Right atrium auricular region (tissue), 2 donors: ENCODE measurements at regions not wholly inside any gene's neighbourhood (a gene's known extent, or its start where the extent isn't known, plus 50 kb on each side); places are given as distances from the start of the nearest gene placed in this dataset.

Source experiments
- DNase-seq: peaks from one replicate; pipeline ENCODE4 v3.0.0-alpha.2; 2019; ENCODE audit warnings: low spot score
- H3K27ac ChIP-seq, 2 donors: fragments of 200-600 bp; sonication (generic); 1 replicate in 1 of 2; 2 replicates in 1 of 2; pipeline ENCODE4 v1.5.1; 2016 to 2019
- H3K27me3 ChIP-seq, 2 donors: fragments of 200-600 bp; sonication (generic); one replicate each; pipeline versions ENCODE4 v1.5.1 to v1.6.0; 2017 to 2019
- H3K36me3 ChIP-seq: fragments of 200-600 bp; sonication (generic); one replicate; pipeline ENCODE4 v1.5.1; 2016
- H3K4me1 ChIP-seq, 2 donors: fragments of 200-600 bp; sonication (generic); one replicate each; pipeline versions ENCODE4 v1.5.1 to v1.6.0; 2017 to 2019
- H3K4me3 ChIP-seq, 2 donors: fragments of 200-600 bp; sonication (generic); 1 replicate in 1 of 2; 2 replicates in 1 of 2; pipeline ENCODE4 v1.5.1; 2017 to 2019; ENCODE audit warnings: mild to moderate bottlenecking in 1 of 2, moderate library complexity in 1 of 2
- H3K9me3 ChIP-seq, 2 donors: fragments of 200-600 bp; sonication (generic); one replicate each; pipeline ENCODE4 v1.5.1; 2019
- TF ChIP-seq, protein P1 (sequence below), 2 donors: fragments of 200-600 bp; sonication (generic); IDR thresholded peaks; one replicate each; pipeline ENCODE4 v1.5.1; 2019; ENCODE audit warnings: antibody characterized with exemption in 2 of 2

- DNase-seq, result no peak
- Histone ChIP-seq H3K27ac (no peak overlapping the region), H3K4me3 (no peak overlapping the region), H3K9me3 (no peaks in the 10 kb centered on the region), H3K27me3 (no peaks in the 10 kb centered on the region), H3K4me1 (no peaks in the 10 kb centered on the region), H3K36me3 (no peaks in the 10 kb centered on the region)
- TF ChIP-seq, protein P1, sequence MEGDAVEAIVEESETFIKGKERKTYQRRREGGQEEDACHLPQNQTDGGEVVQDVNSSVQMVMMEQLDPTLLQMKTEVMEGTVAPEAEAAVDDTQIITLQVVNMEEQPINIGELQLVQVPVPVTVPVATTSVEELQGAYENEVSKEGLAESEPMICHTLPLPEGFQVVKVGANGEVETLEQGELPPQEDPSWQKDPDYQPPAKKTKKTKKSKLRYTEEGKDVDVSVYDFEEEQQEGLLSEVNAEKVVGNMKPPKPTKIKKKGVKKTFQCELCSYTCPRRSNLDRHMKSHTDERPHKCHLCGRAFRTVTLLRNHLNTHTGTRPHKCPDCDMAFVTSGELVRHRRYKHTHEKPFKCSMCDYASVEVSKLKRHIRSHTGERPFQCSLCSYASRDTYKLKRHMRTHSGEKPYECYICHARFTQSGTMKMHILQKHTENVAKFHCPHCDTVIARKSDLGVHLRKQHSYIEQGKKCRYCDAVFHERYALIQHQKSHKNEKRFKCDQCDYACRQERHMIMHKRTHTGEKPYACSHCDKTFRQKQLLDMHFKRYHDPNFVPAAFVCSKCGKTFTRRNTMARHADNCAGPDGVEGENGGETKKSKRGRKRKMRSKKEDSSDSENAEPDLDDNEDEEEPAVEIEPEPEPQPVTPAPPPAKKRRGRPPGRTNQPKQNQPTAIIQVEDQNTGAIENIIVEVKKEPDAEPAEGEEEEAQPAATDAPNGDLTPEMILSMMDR (IDR thresholded peaks at IDR 0.05), result no peak
Measured at GRCh38 chr1:95383111-95383510, 149.1 kb downstream of the RWDD3 start.

GRCh38 chr1:95384567-95384966, 150.6 kb downstream of the RWDD3 start:
- Histone ChIP-seq H3K27ac (no peak overlapping the region), H3K27me3 (no peaks in the 10 kb centered on the region), H3K4me3 (no peak overlapping the region), H3K36me3 (no peaks in the 10 kb centered on the region), H3K4me1 (no peaks in the 10 kb centered on the region), H3K9me3 (no peaks in the 10 kb centered on the region)
- TF ChIP-seq, protein P1 (IDR thresholded peaks at IDR 0.05), result no peak
- DNase-seq, result no peak

DNA sequence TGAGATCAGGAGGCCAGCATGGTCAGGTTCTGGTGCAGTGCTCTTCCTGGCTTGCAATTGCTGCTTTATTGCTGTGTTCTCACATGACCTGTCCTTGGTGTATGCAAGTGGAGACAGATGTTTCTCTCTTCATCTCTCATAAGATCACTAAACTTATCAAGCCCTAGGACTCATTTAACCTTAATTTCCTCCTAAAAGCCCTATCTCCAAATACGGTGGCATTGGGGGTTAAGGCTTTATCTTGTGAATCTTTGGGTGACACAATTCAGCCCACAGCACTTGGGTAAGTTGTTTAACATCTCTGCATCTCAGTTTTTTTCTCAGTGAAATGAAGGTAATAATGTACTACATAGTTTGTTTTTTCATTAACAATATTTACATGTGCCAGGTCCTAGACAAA, 152.4 kb downstream of the RWDD3 start:
- no peak for DNase-seq
- Histone ChIP-seq H3K27me3 (no peaks in the 10 kb centered on the region), H3K4me3 (no peak overlapping the region), H3K27ac (no peak overlapping the region), H3K4me1 (no peaks in the 10 kb centered on the region), H3K9me3 (no peaks in the 10 kb centered on the region), H3K36me3 (no peaks in the 10 kb centered on the region)
- TF ChIP-seq, protein P1 (IDR thresholded peaks at IDR 0.05), result no peak

DNA sequence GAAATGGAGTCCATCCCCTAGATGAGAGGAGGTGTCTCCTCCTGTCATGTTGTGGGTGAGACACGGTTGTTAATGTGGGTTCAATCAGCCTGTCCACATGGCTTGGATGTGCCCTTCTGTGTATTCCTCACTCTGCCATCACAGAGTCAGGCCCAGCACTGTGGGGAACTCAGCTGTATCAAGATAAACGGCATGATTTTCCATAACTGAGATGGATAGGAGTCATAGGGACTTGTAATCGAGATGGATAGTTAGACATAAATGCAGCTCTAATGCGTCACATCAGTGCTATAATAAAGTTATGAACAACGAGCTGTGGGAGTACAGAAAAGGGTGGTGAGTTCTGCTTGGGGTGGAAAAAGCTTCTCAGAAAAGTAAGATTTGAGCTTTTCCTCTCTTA, 152.9 kb downstream of the RWDD3 start:
- Histone ChIP-seq H3K27ac (no peak overlapping the region), H3K27me3 (no peaks in the 10 kb centered on the region), H3K4me3 (no peak overlapping the region), H3K4me1 (no peaks in the 10 kb centered on the region), H3K36me3 (no peaks in the 10 kb centered on the region), H3K9me3 (no peaks in the 10 kb centered on the region)
- TF ChIP-seq, protein P1 (IDR thresholded peaks at IDR 0.05), result no peak
- no peak for DNase-seq

- no peaks in the 10 kb centered on the region for H3K27me3 ChIP-seq
- no peak overlapping the region for H3K4me3 ChIP-seq
- no peaks in the 10 kb centered on the region for H3K4me1 ChIP-seq
- TF ChIP-seq, protein P1 (IDR thresholded peaks at IDR 0.05), result no peak
- no peaks in the 10 kb centered on the region for H3K9me3 ChIP-seq
- no peak overlapping the region for H3K27ac ChIP-seq
- no peak for DNase-seq
- no peaks in the 10 kb centered on the region for H3K36me3 ChIP-seq
Measured at GRCh38 chr1:95388031-95388430, 154.0 kb downstream of the RWDD3 start.

DNA sequence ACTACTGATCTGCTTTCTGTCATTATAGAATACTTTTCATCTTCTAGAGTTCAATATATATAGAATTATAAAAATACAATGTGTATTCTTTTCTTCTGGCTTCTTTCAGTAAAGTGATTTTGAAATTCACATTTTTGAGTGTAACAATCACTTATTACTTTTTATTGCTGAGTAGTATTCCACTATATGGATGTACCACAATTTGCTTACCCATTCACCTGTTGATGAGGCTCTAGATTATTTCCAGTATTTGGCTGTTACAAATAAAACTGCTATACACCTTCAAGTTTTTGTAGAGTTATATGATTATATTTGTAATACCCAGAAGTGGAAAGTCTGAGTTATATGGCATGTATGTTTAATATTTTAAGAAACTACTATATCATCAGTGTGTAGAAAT, 159.4 kb downstream of the RWDD3 start:
- no peak overlapping the region for H3K4me3 ChIP-seq
- no peaks in the 10 kb centered on the region for H3K27me3 ChIP-seq
- no peak overlapping the region for H3K27ac ChIP-seq
- TF ChIP-seq, protein P1 (IDR thresholded peaks at IDR 0.05), result no peak
- no peaks in the 10 kb centered on the region for H3K9me3 ChIP-seq
- no peaks in the 10 kb centered on the region for H3K4me1 ChIP-seq
- no peak for DNase-seq
- no peaks in the 10 kb centered on the region for H3K36me3 ChIP-seq
